ENCODE measurements at regions not wholly inside any gene's neighbourhood (a gene's known extent, or its start where the extent isn't known, plus 50 kb on each side); places are given as distances from the start of the nearest gene placed in this dataset.
"Not testable (repeated sequence)": the region's sequence is repeated elsewhere in the genome, so short reads cannot be mapped to it uniquely, and the experiment has no call there.

GRCh38 chr3:30476368-30477084, 129.9 kb upstream of the TGFBR2 start:
- DNase-seq, result no peak

DNA sequence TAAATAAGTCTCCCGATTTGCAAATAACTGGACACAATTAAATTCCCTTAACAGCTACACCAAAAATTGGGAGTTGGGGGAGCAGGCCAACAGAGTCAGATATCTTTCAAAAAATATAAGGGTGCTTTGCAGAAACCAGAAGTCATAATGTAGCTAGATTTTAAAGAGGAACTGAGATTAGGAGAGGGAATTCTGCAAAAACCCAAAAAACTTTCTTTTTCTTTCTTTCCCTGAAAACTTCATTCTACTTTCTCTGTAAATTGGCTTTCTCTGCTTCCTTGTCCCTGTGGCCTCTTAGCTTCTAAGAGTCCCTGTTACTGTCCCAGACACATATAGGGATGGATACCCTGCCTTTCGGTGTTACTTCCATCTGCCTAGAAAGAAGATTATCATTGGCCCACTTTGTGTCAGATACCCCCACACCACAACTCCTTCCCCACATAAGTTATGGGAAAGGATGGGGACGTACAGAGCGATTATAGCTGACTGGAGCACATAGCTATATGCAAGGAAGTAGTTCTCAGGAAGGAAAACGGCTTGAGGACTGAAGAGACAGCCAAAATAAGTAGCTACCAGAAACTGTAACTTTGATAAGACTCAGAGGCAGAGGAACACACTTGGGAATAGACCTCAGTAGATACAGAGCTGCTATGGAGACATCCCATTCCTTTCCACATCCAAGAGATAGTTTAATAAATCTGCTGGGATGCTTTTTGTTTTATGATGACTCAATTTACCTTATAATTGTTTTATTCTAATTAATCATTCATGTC, 129.1 kb upstream of the TGFBR2 start:
- DNase-seq, result no peak

DNA sequence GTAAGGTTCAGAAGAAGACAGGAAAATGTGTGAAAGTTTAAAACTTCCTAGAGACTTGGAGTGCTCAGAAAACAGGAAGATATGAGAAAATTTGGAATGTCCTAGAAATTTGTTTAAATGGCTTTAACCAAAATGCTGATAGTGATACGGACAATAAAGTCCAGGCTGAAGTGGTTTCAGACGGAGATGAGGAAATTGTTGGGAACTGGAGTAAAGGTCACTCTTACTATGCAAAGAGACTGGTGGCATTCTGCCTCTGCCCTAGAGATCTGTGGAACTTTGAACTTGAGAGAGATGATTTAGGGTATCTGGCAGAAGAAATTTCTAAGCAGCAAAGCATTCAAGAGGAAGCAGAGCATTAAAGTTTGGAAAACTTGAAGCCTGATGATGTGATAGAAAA, 126.7 kb upstream of the TGFBR2 start:
- DNase-seq, result not testable (repeated sequence)

DNA sequence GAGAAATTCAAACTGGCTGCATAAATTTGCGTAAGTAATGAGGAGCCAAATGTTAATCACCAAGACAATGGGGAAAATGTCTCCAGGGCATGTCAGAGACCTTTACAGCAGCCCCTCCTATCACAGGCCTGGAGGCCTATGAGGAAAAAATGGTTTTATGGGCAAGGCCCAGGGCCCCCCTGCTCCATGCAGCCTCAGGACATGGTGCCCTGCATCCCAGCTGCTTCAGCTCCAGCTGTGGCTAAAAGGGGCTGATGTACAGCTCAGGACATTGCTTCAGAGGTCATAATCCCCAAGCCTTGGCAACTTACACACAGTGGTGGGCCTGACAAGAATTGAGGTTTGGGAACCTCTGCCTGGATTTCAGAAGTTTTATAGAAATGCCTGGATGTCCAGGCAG, 126.2 kb upstream of the TGFBR2 start:
- not testable (repeated sequence) for DNase-seq

GRCh38 chr3:30480587-30480986, 125.8 kb upstream of the TGFBR2 start:
- DNase-seq, result no peak

- DNase-seq, result no peak
These were observed 125.2 kb upstream of the TGFBR2 start for GRCh38 chr3:30481241-30481640.

GRCh38 chr3:30484229-30484628, 122.2 kb upstream of the TGFBR2 start:
- not testable (repeated sequence) for DNase-seq

GRCh38 chr3:30486368-30486767, 120.0 kb upstream of the TGFBR2 start:
- no peak for DNase-seq

GRCh38 chr3:30488070-30488756, 118.2 kb upstream of the TGFBR2 start:
- DNase-seq, result no peak

- DNase-seq, result no peak
These were observed 113.8 kb upstream of the TGFBR2 start for GRCh38 chr3:30492322-30493192.

DNA sequence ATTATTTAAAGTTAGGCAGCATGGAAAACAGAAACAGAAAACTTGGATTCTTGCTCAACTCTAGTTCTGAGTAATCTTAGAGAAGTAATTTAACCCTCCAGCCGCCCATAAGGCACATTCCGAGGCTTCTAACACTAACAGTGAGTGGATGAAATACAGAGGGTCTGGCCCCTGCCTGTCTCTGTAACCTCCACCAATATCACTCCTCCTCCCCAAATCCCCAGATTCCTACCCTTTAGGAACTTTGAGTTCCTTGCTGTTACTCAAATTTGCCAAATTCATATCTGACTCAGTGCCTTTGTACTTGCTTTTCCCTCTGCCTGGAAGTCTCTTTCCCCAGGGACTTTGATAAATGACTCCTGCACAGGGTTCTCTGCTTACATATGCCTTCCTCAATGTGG, 112.5 kb upstream of the TGFBR2 start:
- no peak for DNase-seq

DNA sequence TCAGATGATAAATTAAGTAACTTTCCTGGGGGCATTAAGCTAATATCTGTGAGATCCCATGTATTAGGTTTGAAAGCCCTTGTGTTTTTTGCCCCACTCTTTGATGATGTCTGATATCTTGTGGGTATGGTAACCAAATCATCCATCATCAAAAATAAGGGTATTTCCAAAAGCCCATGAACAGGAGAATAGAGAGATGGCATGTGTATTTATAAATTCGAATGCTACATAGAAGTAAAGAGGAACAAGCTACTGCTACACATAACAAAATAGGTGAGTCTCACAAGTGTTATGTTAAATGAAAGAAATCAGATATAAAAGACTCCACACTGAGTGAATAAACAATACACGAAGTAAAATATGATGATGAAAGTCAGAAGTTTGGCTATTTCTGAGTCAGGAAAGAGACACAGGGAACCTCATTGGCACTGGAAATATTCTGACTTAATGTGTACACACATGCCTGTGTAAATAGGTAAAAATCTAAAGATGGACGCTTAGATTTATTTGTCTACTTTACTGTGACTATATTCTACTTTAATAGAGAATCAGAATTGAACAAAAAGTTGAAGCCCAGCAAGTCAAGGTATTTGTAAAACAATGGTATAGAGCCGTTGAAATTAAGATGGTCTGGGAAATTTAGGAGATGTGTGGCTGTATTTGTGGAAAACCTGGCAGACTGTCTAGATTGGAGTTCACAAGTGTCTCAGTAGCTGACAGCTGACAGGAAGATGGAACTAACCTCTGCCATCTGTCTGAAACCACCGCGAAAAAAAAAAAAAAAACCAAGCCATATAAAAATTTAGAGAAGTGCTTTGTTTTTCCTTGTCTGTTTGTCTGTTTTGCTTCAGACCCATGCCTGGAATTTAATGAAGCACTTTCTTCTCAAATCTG, 111.0 kb upstream of the TGFBR2 start:
- no peak for DNase-seq

DNA sequence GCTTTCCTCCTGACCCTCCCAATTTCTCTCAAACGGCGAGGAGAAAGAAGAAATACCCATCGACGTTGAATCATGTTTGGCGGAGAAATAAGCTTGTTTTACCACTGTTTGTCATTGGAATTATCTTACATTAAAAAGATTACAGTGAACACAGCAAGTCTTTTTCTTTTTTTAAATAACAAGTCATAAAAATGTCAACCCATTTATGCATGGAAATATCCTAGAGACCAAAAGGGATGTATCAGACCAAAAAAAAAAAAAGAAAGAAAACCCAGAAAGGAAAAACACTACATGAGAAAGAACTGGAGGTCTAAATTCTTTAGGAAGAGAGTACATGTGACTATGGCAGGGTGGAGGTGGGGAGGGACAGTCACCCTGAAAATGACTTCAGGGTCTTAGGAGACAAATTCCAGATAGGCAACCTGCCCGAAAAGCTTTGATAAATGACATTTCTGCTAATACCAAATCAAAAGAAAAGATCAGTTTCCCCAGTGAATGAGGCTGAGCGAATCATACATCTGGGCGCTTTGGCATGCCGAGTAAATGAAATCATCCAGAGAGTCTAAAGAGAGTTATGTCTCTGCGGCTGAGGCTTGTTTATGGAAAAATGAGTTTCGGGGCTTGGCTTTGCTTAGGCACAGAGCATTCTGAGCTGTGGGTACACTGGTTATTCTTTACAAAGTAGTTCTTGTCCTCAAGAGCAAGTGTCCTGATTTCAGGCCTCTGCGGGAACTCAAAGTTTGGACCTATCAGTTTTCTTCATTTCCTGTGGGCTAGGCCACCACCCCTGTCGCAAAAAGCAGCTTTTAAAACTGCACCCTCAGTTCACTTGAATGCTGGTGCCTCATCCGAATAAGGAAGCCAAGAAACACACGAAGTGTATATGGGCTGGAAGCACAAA, 110.1 kb upstream of the TGFBR2 start:
- DNase-seq, result no peak

- no peak for DNase-seq
These were observed 107.8 kb upstream of the TGFBR2 start for GRCh38 chr3:30498587-30498967.

- no peak for DNase-seq
These were observed 105.6 kb upstream of the TGFBR2 start for GRCh38 chr3:30500666-30501399.

- DNase-seq, result no peak
These were observed 104.9 kb upstream of the TGFBR2 start for GRCh38 chr3:30501526-30501925.

GRCh38 chr3:30502051-30502741, 104.2 kb upstream of the TGFBR2 start:
- no peak for DNase-seq

DNA sequence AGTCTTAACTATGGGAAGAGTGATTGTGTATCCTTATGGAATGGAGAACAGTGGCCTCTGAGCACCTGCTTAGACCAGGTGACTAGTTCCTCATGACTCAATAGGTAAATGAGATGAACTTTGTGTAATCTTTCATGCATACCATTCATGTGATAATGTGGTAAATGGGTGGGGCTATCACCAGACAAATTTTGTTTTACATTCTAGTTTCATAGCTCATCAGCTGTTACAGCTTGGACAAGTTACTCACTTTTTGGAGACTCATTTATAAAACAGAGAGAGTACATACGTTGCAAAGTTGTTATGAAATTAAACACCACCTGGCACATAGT, 103.7 kb upstream of the TGFBR2 start:
- no peak for DNase-seq

GRCh38 chr3:30503446-30503845, 103.0 kb upstream of the TGFBR2 start:
- DNase-seq, result no peak

GRCh38 chr3:30504939-30505338, 101.5 kb upstream of the TGFBR2 start:
- DNase-seq, result no peak
